ENCODE measurements at regions not wholly inside any gene's neighbourhood (a gene's known extent, or its start where the extent isn't known, plus 50 kb on each side); places are given as distances from the start of the nearest gene placed in this dataset.

- Histone ChIP-seq H3K4me1 (replicated peaks in 1 of 4; ENCODE audit: control insufficient read depth in 3 of 4, insufficient read depth in 4 of 4, low read length in 3 of 4) (no peaks in the 10 kb centered on the region), H4K8ac (ENCODE audit: extremely low read depth, insufficient read depth, low read length) (no peak overlapping the region), H3K4me3 (ENCODE audit: extremely low read depth in 1 of 4, insufficient read depth in 2 of 4, low read depth in 3 of 4, low read length in 4 of 4) (no peak overlapping the region), H2BK5ac (ENCODE audit: low read depth, low read length) (no peak overlapping the region), H3K56ac (replicated peaks; ENCODE audit: insufficient read length, low read depth, low read length) (no peak overlapping the region), H2BK20ac (ENCODE audit: low read length) (no peak overlapping the region), H2BK12ac (ENCODE audit: low read depth, low read length) (no peak overlapping the region), H3K27ac (ENCODE audit: low read depth, low read length) (no peak overlapping the region), H3K18ac (ENCODE audit: extremely low read depth, low read length) (no peak overlapping the region), H2BK15ac (ENCODE audit: low read length) (no peak overlapping the region), H3K4me2 (ENCODE audit: insufficient read depth in 1 of 2, low read depth in 2 of 2, low read length in 2 of 2) (no peak overlapping the region), H3K9me3 (ENCODE audit: insufficient read depth in 2 of 2, low read depth in 1 of 2, low read length in 1 of 2) (no peaks in the 10 kb centered on the region), H3K79me2 (ENCODE audit: control insufficient read depth in 1 of 2, insufficient read depth in 2 of 2, low read length in 2 of 2) (no peaks in the 10 kb centered on the region), H2AK5ac (ENCODE audit: low read depth, low read length) (no peak overlapping the region), H3K4ac (replicated peaks; ENCODE audit: insufficient read length, low read depth, low read length) (no peak overlapping the region), H4K5ac (ENCODE audit: insufficient read length, low read depth, low read length) (no peak overlapping the region), H3K79me1 (ENCODE audit: low read depth, low read length) (no peaks in the 10 kb centered on the region), H3K23ac (ENCODE audit: insufficient read length) (no peak overlapping the region), H4K91ac (replicated peaks; ENCODE audit: insufficient read length, low read length) (no peak overlapping the region), H3K36me3 (ENCODE audit: control insufficient read depth in 2 of 4, insufficient read depth in 4 of 4, low read length in 3 of 4) (no peaks in the 10 kb centered on the region), H3K14ac (ENCODE audit: insufficient read length) (no peak overlapping the region), H2BK120ac (replicated peaks; ENCODE audit: low read depth, low read length) (no peak overlapping the region), H3K23me2 (ENCODE audit: low read depth, low read length) (no peaks in the 10 kb centered on the region), H3K27me3 (replicated peaks in 1 of 4; ENCODE audit: control insufficient read depth in 3 of 4, extremely low read depth in 1 of 4, insufficient read depth in 3 of 4, low read length in 3 of 4) (no peaks in the 10 kb centered on the region), H3K9ac (replicated peaks in 1 of 4; ENCODE audit: extremely low read depth in 1 of 4, low read depth in 3 of 4, low read length in 3 of 4) (no peak overlapping the region), H4K20me1 (replicated peaks in 1 of 2; ENCODE audit: control insufficient read depth in 1 of 2, insufficient read depth in 2 of 2, low read length in 2 of 2) (no peaks in the 10 kb centered on the region), H2AFZ (ENCODE audit: low read length) (no peak overlapping the region)
- TF ChIP-seq SRF (IDR thresholded peaks at IDR 0.05; ENCODE audit: low read depth, low read length): no peak
- TF ChIP-seq RNF2 (IDR thresholded peaks at IDR 0.05; ENCODE audit: borderline replicate concordance, low read depth, low read length, missing control alignments, poor library complexity, severe bottlenecking): no peak
- TF ChIP-seq, protein P1, sequence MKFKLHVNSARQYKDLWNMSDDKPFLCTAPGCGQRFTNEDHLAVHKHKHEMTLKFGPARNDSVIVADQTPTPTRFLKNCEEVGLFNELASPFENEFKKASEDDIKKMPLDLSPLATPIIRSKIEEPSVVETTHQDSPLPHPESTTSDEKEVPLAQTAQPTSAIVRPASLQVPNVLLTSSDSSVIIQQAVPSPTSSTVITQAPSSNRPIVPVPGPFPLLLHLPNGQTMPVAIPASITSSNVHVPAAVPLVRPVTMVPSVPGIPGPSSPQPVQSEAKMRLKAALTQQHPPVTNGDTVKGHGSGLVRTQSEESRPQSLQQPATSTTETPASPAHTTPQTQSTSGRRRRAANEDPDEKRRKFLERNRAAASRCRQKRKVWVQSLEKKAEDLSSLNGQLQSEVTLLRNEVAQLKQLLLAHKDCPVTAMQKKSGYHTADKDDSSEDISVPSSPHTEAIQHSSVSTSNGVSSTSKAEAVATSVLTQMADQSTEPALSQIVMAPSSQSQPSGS (IDR thresholded peaks at IDR 0.05; ENCODE audit: low read length): no peak
- TF ChIP-seq TAF1 (IDR thresholded peaks at IDR 0.05; ENCODE audit: low read depth, low read length): no peak
- no peak for TF ChIP-seq KDM4A (IDR thresholded peaks at IDR 0.05; ENCODE audit: low read depth, low read length, severe bottlenecking)
- no peak for TF ChIP-seq TEAD4 (IDR thresholded peaks at IDR 0.05; ENCODE audit: low read depth, low read length)
- DNase-seq (ENCODE audit: low read depth in 1 of 2, low spot score in 2 of 2) (no peak), FAIRE-seq (no peak)
- POLR2A ChIA-PET (ENCODE audit: partially characterized antibody): no interaction called here
- CTCF ChIA-PET (ENCODE audit: partially characterized antibody): no interaction called here
- WGBS, 2 experiments (ENCODE audit: extremely low coverage in 1 of 2, insufficient coverage in 1 of 2, insufficient read length in 1 of 2, insufficient replicate concordance in 2 of 2, low coverage in 1 of 2, low lambda C conversion rate in 2 of 2, missing lambda C conversion rate in 1 of 2): 90% methylated on average over 1 of the region's 1 CpG; no CpG with 5 or more reads in 1 of the 2 experiments
Measured at GRCh38 chr3:76377074-76377473, 591.7 kb upstream of the ZNF717 start.

All from H1 (cell line).